22Rv1 (cell line): ENCODE measurements at regions not wholly inside any gene's neighbourhood (a gene's known extent, or its start where the extent isn't known, plus 50 kb on each side); places are given as distances from the start of the nearest gene placed in this dataset.
A peak's percentile ranks its signal among the peaks of the same experiment; 100 is the strongest.
"Not testable (repeated sequence)": the region's sequence is repeated elsewhere in the genome, so short reads cannot be mapped to it uniquely, and the experiment has no call there.

Experiments
- H3K27ac ChIP-seq: fragments of 450-650 bp; 2 replicates; pipeline ENCODE4 v1.5.1; 2017
- CTCF ChIP-seq: fragments of 450-650 bp; IDR thresholded peaks from 2 replicates; pipeline ENCODE4 v1.5.1; 2017; ENCODE audit warnings: mild to moderate bottlenecking
- ZFX ChIP-seq: fragments of 450-650 bp; IDR thresholded peaks from 2 replicates; pipeline ENCODE4 v1.6.1; 2017; ENCODE audit warnings: antibody characterized with exemption, borderline replicate concordance

- H3K27ac ChIP-seq, result no peak overlapping the region
- TF ChIP-seq ZFX (no peak), CTCF (no peak)
Observed at GRCh38 chr4:19492606-19493005, 759.1 kb upstream of the SLIT2 start.

GRCh38 chr4:19486400-19486799 lies 765.3 kb upstream of the SLIT2 start:
- peak; percentile 10; the same call in 1 of the 2 replicates for TF ChIP-seq CTCF
- no peak for TF ChIP-seq ZFX
- no peak overlapping the region for H3K27ac ChIP-seq

- H3K27ac ChIP-seq, result no peak overlapping the region
- TF ChIP-seq CTCF (no peak), ZFX (no peak)
Observed at GRCh38 chr4:19478791-19479190, 772.9 kb upstream of the SLIT2 start.

GRCh38 chr4:19473569-19473968 lies 778.1 kb upstream of the SLIT2 start:
- H3K27ac ChIP-seq, result no peak overlapping the region
- TF ChIP-seq CTCF, result no peak
- TF ChIP-seq ZFX, result no peak

- H3K27ac ChIP-seq, result no peak overlapping the region
- TF ChIP-seq ZFX (no peak), CTCF (no peak)
Observed at GRCh38 chr4:19472666-19473065, 779.0 kb upstream of the SLIT2 start.

- H3K27ac ChIP-seq, result not testable (repeated sequence)
Observed at GRCh38 chr4:19470001-19470400, 781.7 kb upstream of the SLIT2 start.

- H3K27ac ChIP-seq, result no peak overlapping the region
- TF ChIP-seq ZFX, result no peak
- TF ChIP-seq CTCF, result no peak
Observed at GRCh38 chr4:19462117-19462516, 789.6 kb upstream of the SLIT2 start.

- TF ChIP-seq CTCF, result no peak
- TF ChIP-seq ZFX, result no peak
- H3K27ac ChIP-seq, result peak overlapping the region; percentile 69
Observed at GRCh38 chr4:19455850-19456602, 795.7 kb upstream of the SLIT2 start.
